H1 (cell line): ENCODE measurements at regions not wholly inside any gene's neighbourhood (a gene's known extent, or its start where the extent isn't known, plus 50 kb on each side); places are given as distances from the start of the nearest gene placed in this dataset.

Experiments
- CBX8 ChIP-seq: fragments of 300-800, 300-1000 bp; sonication (generic); IDR thresholded peaks from 2 replicates; pipeline ENCODE4 v1.7.1; 2016; ENCODE audit warnings: low read depth, low read length, borderline replicate concordance
- CEBPB ChIP-seq: IDR thresholded peaks from 2 replicates; pipeline ENCODE4 v1.6.1; 2012; ENCODE audit warnings: low read depth, low read length
- CREB1 ChIP-seq: IDR thresholded peaks from 2 replicates; pipeline ENCODE4 v1.6.1; 2012; ENCODE audit warnings: inconsistent platforms
- CTBP2 ChIP-seq: IDR thresholded peaks from 2 replicates; pipeline ENCODE4 v1.7.0; 2011; ENCODE audit warnings: borderline replicate concordance, mild to moderate bottlenecking, moderate library complexity, mixed read lengths, low read length; ENCODE audit not compliant: insufficient read depth, insufficient read length
- HDAC6 ChIP-seq: IDR thresholded peaks from one replicate; pipeline ENCODE4 v1.7.1; 2012; ENCODE audit warnings: low read depth, mild to moderate bottlenecking, inconsistent platforms, low read length, moderate library complexity
- JUND ChIP-seq: IDR thresholded peaks from 2 replicates; pipeline ENCODE4 v1.6.1; 2011; ENCODE audit warnings: mild to moderate bottlenecking, improper control_type of control experiment, low read length
- RFX5 ChIP-seq: IDR thresholded peaks from 2 replicates; pipeline ENCODE4 v1.6.1; 2011; ENCODE audit warnings: low read depth, low read length, improper control_type of control experiment, borderline replicate concordance
- SIN3A ChIP-seq, 2 experiments: IDR thresholded peaks in 1 of 2; conservative IDR thresholded peaks in 1 of 2; 2 replicates each; pipeline ENCODE4 v1.6.1; 2011 to 2012; ENCODE audit warnings: low read length in 2 of 2, improper control_type of control experiment in 1 of 2, low read depth in 1 of 2, mild to moderate bottlenecking in 1 of 2
- TF ChIP-seq, protein P1 (sequence below): fragments of 300-600 bp; sonication (generic); IDR thresholded peaks from 2 replicates; pipeline ENCODE4 v1.7.1; 2012; ENCODE audit warnings: low read length, moderate library complexity, mild to moderate bottlenecking, inconsistent platforms; ENCODE audit not compliant: insufficient replicate concordance
- TF ChIP-seq, protein P2 (sequence below): IDR thresholded peaks from 2 replicates; pipeline ENCODE4 v1.6.1; 2012; ENCODE audit warnings: inconsistent platforms

GRCh38 chr4:17367201-17367600, 144.7 kb downstream of the QDPR start (continued):
- TF ChIP-seq, protein P1, sequence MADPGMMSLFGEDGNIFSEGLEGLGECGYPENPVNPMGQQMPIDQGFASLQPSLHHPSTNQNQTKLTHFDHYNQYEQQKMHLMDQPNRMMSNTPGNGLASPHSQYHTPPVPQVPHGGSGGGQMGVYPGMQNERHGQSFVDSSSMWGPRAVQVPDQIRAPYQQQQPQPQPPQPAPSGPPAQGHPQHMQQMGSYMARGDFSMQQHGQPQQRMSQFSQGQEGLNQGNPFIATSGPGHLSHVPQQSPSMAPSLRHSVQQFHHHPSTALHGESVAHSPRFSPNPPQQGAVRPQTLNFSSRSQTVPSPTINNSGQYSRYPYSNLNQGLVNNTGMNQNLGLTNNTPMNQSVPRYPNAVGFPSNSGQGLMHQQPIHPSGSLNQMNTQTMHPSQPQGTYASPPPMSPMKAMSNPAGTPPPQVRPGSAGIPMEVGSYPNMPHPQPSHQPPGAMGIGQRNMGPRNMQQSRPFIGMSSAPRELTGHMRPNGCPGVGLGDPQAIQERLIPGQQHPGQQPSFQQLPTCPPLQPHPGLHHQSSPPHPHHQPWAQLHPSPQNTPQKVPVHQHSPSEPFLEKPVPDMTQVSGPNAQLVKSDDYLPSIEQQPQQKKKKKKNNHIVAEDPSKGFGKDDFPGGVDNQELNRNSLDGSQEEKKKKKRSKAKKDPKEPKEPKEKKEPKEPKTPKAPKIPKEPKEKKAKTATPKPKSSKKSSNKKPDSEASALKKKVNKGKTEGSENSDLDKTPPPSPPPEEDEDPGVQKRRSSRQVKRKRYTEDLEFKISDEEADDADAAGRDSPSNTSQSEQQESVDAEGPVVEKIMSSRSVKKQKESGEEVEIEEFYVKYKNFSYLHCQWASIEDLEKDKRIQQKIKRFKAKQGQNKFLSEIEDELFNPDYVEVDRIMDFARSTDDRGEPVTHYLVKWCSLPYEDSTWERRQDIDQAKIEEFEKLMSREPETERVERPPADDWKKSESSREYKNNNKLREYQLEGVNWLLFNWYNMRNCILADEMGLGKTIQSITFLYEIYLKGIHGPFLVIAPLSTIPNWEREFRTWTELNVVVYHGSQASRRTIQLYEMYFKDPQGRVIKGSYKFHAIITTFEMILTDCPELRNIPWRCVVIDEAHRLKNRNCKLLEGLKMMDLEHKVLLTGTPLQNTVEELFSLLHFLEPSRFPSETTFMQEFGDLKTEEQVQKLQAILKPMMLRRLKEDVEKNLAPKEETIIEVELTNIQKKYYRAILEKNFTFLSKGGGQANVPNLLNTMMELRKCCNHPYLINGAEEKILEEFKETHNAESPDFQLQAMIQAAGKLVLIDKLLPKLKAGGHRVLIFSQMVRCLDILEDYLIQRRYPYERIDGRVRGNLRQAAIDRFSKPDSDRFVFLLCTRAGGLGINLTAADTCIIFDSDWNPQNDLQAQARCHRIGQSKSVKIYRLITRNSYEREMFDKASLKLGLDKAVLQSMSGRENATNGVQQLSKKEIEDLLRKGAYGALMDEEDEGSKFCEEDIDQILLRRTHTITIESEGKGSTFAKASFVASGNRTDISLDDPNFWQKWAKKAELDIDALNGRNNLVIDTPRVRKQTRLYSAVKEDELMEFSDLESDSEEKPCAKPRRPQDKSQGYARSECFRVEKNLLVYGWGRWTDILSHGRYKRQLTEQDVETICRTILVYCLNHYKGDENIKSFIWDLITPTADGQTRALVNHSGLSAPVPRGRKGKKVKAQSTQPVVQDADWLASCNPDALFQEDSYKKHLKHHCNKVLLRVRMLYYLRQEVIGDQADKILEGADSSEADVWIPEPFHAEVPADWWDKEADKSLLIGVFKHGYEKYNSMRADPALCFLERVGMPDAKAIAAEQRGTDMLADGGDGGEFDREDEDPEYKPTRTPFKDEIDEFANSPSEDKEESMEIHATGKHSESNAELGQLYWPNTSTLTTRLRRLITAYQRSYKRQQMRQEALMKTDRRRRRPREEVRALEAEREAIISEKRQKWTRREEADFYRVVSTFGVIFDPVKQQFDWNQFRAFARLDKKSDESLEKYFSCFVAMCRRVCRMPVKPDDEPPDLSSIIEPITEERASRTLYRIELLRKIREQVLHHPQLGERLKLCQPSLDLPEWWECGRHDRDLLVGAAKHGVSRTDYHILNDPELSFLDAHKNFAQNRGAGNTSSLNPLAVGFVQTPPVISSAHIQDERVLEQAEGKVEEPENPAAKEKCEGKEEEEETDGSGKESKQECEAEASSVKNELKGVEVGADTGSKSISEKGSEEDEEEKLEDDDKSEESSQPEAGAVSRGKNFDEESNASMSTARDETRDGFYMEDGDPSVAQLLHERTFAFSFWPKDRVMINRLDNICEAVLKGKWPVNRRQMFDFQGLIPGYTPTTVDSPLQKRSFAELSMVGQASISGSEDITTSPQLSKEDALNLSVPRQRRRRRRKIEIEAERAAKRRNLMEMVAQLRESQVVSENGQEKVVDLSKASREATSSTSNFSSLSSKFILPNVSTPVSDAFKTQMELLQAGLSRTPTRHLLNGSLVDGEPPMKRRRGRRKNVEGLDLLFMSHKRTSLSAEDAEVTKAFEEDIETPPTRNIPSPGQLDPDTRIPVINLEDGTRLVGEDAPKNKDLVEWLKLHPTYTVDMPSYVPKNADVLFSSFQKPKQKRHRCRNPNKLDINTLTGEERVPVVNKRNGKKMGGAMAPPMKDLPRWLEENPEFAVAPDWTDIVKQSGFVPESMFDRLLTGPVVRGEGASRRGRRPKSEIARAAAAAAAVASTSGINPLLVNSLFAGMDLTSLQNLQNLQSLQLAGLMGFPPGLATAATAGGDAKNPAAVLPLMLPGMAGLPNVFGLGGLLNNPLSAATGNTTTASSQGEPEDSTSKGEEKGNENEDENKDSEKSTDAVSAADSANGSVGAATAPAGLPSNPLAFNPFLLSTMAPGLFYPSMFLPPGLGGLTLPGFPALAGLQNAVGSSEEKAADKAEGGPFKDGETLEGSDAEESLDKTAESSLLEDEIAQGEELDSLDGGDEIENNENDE = no peak
- TF ChIP-seq CTBP2 (no peak), SIN3A (conservative IDR thresholded peaks at IDR 0.05 in 1 of 2, IDR thresholded peaks at IDR 0.05 in 1 of 2; ENCODE audit: low read depth in 1 of 2, low read length in 2 of 2) (no peak), CREB1 (no peak), CBX8 (no peak), JUND (no peak), RFX5 (no peak), CEBPB (no peak), HDAC6 (no peak)
- TF ChIP-seq, protein P2, sequence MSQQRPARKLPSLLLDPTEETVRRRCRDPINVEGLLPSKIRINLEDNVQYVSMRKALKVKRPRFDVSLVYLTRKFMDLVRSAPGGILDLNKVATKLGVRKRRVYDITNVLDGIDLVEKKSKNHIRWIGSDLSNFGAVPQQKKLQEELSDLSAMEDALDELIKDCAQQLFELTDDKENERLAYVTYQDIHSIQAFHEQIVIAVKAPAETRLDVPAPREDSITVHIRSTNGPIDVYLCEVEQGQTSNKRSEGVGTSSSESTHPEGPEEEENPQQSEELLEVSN = no peak
